Neuronal stem cell (in vitro differentiated cells): ENCODE measurements at regions not wholly inside any gene's neighbourhood (a gene's known extent, or its start where the extent isn't known, plus 50 kb on each side); places are given as distances from the start of the nearest gene placed in this dataset.

Experiments
- DNase-seq: peaks from one replicate; pipeline ENCODE4 v3.0.0-alpha.2; 2013; ENCODE audit warnings: low spot score
- H2AFZ ChIP-seq: one replicate; pipeline ENCODE4 v1.6.1; 2013; ENCODE audit warnings: mild to moderate bottlenecking, low read length, inconsistent platforms
- H2AK5ac ChIP-seq: 2 replicates; pipeline ENCODE4 v1.6.1; 2013; ENCODE audit warnings: low read depth, mild to moderate bottlenecking, inconsistent platforms, low read length, moderate library complexity, mixed read lengths
- H2BK120ac ChIP-seq: 2 replicates; pipeline ENCODE4 v1.6.1; 2013; ENCODE audit warnings: low read depth, mild to moderate bottlenecking, inconsistent platforms, low read length, moderate library complexity, mixed read lengths
- H2BK12ac ChIP-seq: one replicate; pipeline ENCODE4 v1.6.1; 2013; ENCODE audit warnings: low read length, inconsistent platforms
- H2BK15ac ChIP-seq: 2 replicates; pipeline ENCODE4 v1.6.1; 2013; ENCODE audit warnings: mild to moderate bottlenecking, low read length, inconsistent platforms, mixed read lengths
- H2BK5ac ChIP-seq: one replicate; pipeline ENCODE4 v1.6.1; 2013; ENCODE audit warnings: inconsistent platforms, mild to moderate bottlenecking, low read length, moderate library complexity
- H3K14ac ChIP-seq: one replicate; pipeline ENCODE4 v1.6.1; 2013; ENCODE audit warnings: low read length, inconsistent platforms
- H3K18ac ChIP-seq: 2 replicates; pipeline ENCODE4 v1.6.1; 2013; ENCODE audit warnings: low read length, inconsistent platforms
- H3K23ac ChIP-seq: 2 replicates; pipeline ENCODE4 v1.6.1; 2013; ENCODE audit warnings: low read depth, mild to moderate bottlenecking, mixed read lengths, low read length, inconsistent platforms; ENCODE audit not compliant: poor library complexity
- H3K27ac ChIP-seq: replicated peaks from 3 replicates; pipeline ENCODE4 v1.5.1; 2013; ENCODE audit warnings: low read length, inconsistent platforms
- H3K27me3 ChIP-seq, 3 experiments: 2 replicates each; pipeline ENCODE4 v1.6.1; 2013; ENCODE audit warnings: low read length in 3 of 3, mild to moderate bottlenecking in 2 of 3, inconsistent platforms in 1 of 3, low read depth in 1 of 3, mixed read lengths in 1 of 3, moderate library complexity in 1 of 3; ENCODE audit not compliant: control insufficient read depth in 3 of 3, insufficient read depth in 3 of 3
- H3K36me3 ChIP-seq, 2 donors: replicated peaks in 1 of 2; 2 replicates each; pipeline ENCODE4 v1.6.1; 2013; ENCODE audit warnings: low read length in 2 of 2; ENCODE audit not compliant: control insufficient read depth in 2 of 2, insufficient read depth in 2 of 2
- H3K4ac ChIP-seq: 2 replicates; pipeline ENCODE4 v1.6.1; 2013; ENCODE audit warnings: inconsistent platforms, mild to moderate bottlenecking, low read length, moderate library complexity
- H3K4me1 ChIP-seq, 2 donors: 1 replicate in 1 of 2; 2 replicates in 1 of 2; pipeline ENCODE4 v1.6.1; 2013; ENCODE audit warnings: low read length in 2 of 2, low read depth in 1 of 2; ENCODE audit not compliant: control insufficient read depth in 2 of 2, insufficient read depth in 1 of 2
- H3K4me2 ChIP-seq: one replicate; pipeline ENCODE4 v1.6.1; 2013; ENCODE audit warnings: mild to moderate bottlenecking, low read length, inconsistent platforms; ENCODE audit not compliant: insufficient read depth, poor library complexity, severe bottlenecking
- H3K4me3 ChIP-seq, 2 donors: 2 replicates each; pipeline ENCODE4 v1.5.1; 2013; ENCODE audit warnings: low read length in 2 of 2, mild to moderate bottlenecking in 2 of 2, inconsistent platforms in 1 of 2, moderate library complexity in 1 of 2
- H3K79me1 ChIP-seq: one replicate; pipeline ENCODE4 v1.6.1; 2013; ENCODE audit warnings: low read depth, mild to moderate bottlenecking, inconsistent platforms, low read length, moderate library complexity
- H3K9ac ChIP-seq: one replicate; pipeline ENCODE4 v1.6.1; 2013; ENCODE audit warnings: mild to moderate bottlenecking, low read depth, low read length, inconsistent platforms; ENCODE audit not compliant: poor library complexity
- H3K9me3 ChIP-seq, 2 donors: replicated peaks in 1 of 2; 2 replicates each; pipeline versions ENCODE3 to v1.6.1; 2013; ENCODE audit warnings: low read length in 2 of 2, mild to moderate bottlenecking in 2 of 2, inconsistent platforms in 1 of 2, low read depth in 1 of 2, mixed read lengths in 1 of 2, moderate library complexity in 1 of 2; ENCODE audit not compliant: control insufficient read depth in 2 of 2, insufficient read depth in 1 of 2
- H4K8ac ChIP-seq: one replicate; pipeline ENCODE4 v1.6.1; 2013; ENCODE audit warnings: low read depth, mild to moderate bottlenecking, inconsistent platforms, low read length, moderate library complexity
- H4K91ac ChIP-seq: one replicate; pipeline ENCODE4 v1.6.1; 2013; ENCODE audit warnings: low read length, low read depth, mild to moderate bottlenecking, inconsistent platforms; ENCODE audit not compliant: poor library complexity
- WGBS, 2 donors: extraction: QIAGEN DNeasy Blood & Tissue Kit; methylation state at CpG; one replicate each; pipeline ENCODE4 v1.1.7; 2013; ENCODE audit warnings: missing lambda C conversion rate in 2 of 2, mixed read lengths in 1 of 2; ENCODE audit not compliant: insufficient read length in 2 of 2, insufficient replicate concordance in 1 of 2; ENCODE audit errors: extremely low coverage in 2 of 2; 5-methylcytosine and 5-hydroxymethylcytosine counted together

DNA sequence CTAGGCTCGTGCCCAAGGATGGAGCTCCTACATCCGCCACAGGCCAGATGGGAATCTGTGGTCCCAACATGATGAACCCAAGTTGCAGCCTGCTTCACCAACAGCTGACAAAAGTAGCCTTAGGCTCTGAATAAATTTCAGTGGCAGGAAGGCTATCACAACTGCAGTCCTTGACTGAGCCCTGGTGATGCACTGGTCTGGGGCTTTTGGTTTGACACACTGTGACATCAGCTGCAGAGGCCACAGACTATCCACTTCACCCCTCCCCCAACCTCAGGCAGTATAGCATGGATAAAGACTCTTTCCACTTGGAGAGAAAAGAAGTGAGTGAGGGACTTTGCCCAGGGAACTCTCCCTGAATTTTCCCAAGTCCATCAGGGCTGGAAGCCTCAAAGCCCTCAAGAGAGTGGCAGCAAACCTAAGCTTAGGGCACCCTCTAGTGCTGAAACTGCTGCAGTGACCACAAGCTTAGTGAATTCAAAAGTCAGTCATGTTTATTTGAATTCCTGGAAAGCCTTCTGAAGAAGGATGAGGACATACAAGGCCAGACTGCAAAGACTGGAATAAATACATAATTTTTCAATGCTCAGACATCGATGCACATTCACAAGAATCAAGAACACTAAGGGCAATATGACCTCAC, 135.0 kb upstream of the TENT5D start:
- H4K91ac ChIP-seq = no peak overlapping the region
- no peak overlapping the region for H2AFZ ChIP-seq
- H4K8ac ChIP-seq = no peak overlapping the region
- H3K18ac ChIP-seq = no peak overlapping the region
- no peaks in the 10 kb centered on the region for H3K79me1 ChIP-seq
- H3K27ac ChIP-seq = no peak overlapping the region
- H2BK12ac ChIP-seq = no peak overlapping the region
- H3K27me3 ChIP-seq = no peaks in the 10 kb centered on the region
- H3K14ac ChIP-seq = no peak overlapping the region
- no peak overlapping the region for H2BK15ac ChIP-seq
- H2BK120ac ChIP-seq = no peak overlapping the region
- H3K4ac ChIP-seq = no peak overlapping the region
- H3K36me3 ChIP-seq = no peaks in the 10 kb centered on the region
- no peak overlapping the region for H2BK5ac ChIP-seq
- no peak overlapping the region for H2AK5ac ChIP-seq
- no peaks in the 10 kb centered on the region for H3K9me3 ChIP-seq
- H3K9ac ChIP-seq = no peak overlapping the region
- peak; percentile 33 for DNase-seq
- no peak overlapping the region for H3K4me2 ChIP-seq
- H3K23ac ChIP-seq = no peak overlapping the region
- H3K4me1 ChIP-seq = no peaks in the 10 kb centered on the region
- WGBS, 2 donors = no CpG with 5 or more reads among the region's 3 CpGs
- H3K4me3 ChIP-seq = no peak overlapping the region

- no peak overlapping the region for H4K8ac ChIP-seq
- no peaks in the 10 kb centered on the region for H3K79me1 ChIP-seq
- no peak overlapping the region for H2AK5ac ChIP-seq
- H3K27me3 ChIP-seq = no peaks in the 10 kb centered on the region
- no peak overlapping the region for H3K9ac ChIP-seq
- H3K14ac ChIP-seq = no peak overlapping the region
- no peak overlapping the region for H3K4me3 ChIP-seq
- no peak overlapping the region for H3K27ac ChIP-seq
- H3K4me2 ChIP-seq = no peak overlapping the region
- H3K4ac ChIP-seq = no peak overlapping the region
- no peak overlapping the region for H2BK12ac ChIP-seq
- H4K91ac ChIP-seq = no peak overlapping the region
- no peak overlapping the region for H2BK15ac ChIP-seq
- H3K4me1 ChIP-seq = no peaks in the 10 kb centered on the region
- H2AFZ ChIP-seq = no peak overlapping the region
- no peak overlapping the region for H3K23ac ChIP-seq
- H3K18ac ChIP-seq = no peak overlapping the region
- H3K36me3 ChIP-seq = no peaks in the 10 kb centered on the region
- no peak overlapping the region for H2BK5ac ChIP-seq
- DNase-seq = no peak
- no peaks in the 10 kb centered on the region for H3K9me3 ChIP-seq
- no peak overlapping the region for H2BK120ac ChIP-seq
These were observed 129.4 kb upstream of the TENT5D start for GRCh38 chrX:80290834-80291233.

DNA sequence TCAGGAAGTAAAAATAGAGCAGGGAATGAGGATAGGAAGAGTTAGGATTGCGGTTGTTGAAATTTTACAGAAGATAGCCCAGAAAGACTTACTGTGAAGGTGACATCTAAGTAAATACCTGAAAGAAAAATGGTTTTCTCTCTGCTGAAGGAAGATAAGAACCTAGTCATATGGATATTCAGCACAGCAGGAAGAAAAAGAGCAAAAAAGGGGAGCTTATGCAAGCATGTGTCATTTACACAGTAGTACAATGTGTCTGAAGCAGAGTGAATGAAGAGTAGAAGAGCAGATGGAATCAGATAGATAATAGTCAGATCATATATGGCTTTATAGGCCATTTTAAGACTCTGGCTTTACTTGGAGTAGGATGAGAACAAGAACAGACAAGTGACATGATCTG, 126.9 kb upstream of the TENT5D start:
- no peak overlapping the region for H3K4me2 ChIP-seq
- no peaks in the 10 kb centered on the region for H3K9me3 ChIP-seq
- no peak overlapping the region for H3K18ac ChIP-seq
- H3K4me3 ChIP-seq = no peak overlapping the region
- no peak overlapping the region for H3K14ac ChIP-seq
- no peak overlapping the region for H3K4ac ChIP-seq
- H3K27me3 ChIP-seq = no peaks in the 10 kb centered on the region
- H3K79me1 ChIP-seq = no peaks in the 10 kb centered on the region
- no peaks in the 10 kb centered on the region for H3K4me1 ChIP-seq
- 100% methylated on average over 1 of the region's 1 CpG; no CpG with 5 or more reads in 1 of the 2 donors for WGBS, 2 donors
- H3K36me3 ChIP-seq = no peaks in the 10 kb centered on the region
- H4K8ac ChIP-seq = no peak overlapping the region
- H4K91ac ChIP-seq = no peak overlapping the region
- H3K27ac ChIP-seq = no peak overlapping the region
- no peak overlapping the region for H2BK120ac ChIP-seq
- no peak overlapping the region for H2AK5ac ChIP-seq
- no peak overlapping the region for H2BK15ac ChIP-seq
- H2BK5ac ChIP-seq = no peak overlapping the region
- H2BK12ac ChIP-seq = no peak overlapping the region
- DNase-seq = no peak
- no peak overlapping the region for H3K23ac ChIP-seq
- H3K9ac ChIP-seq = no peak overlapping the region
- H2AFZ ChIP-seq = no peak overlapping the region

DNA sequence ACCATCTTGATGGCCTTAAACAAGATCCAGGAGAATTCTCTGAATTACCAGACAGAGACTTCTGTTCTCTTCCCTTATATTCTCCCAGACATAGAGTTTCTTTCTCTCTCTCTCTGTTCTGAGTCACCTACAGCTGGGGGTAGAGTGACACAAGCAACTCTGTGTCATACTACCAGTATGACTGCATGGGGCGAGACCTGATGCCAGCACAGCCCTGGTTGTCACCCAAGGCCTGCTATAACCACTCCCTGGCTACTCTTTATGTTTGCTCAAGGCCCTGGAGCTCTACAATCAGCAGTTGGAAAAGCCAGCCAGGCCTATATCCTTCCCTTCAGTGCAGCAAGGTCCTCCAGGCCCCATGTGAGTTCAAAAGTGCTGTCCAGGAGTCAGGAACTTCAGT, 114.2 kb upstream of the TENT5D start:
- Histone ChIP-seq H3K9ac (no peak overlapping the region), H2BK15ac (no peak overlapping the region), H3K27me3 (no peaks in the 10 kb centered on the region), H2AFZ (no peak overlapping the region), H4K91ac (no peak overlapping the region), H3K27ac (no peak overlapping the region), H3K9me3 (no peaks in the 10 kb centered on the region), H3K4me3 (no peak overlapping the region), H3K18ac (no peak overlapping the region), H3K23ac (no peak overlapping the region), H3K79me1 (no peaks in the 10 kb centered on the region), H3K4me2 (no peak overlapping the region), H3K4ac (no peak overlapping the region), H2BK5ac (no peak overlapping the region), H2BK12ac (no peak overlapping the region), H3K4me1 (no peaks in the 10 kb centered on the region), H3K14ac (no peak overlapping the region), H4K8ac (no peak overlapping the region), H3K36me3 (no peaks in the 10 kb centered on the region), H2BK120ac (no peak overlapping the region), H2AK5ac (no peak overlapping the region)
- DNase-seq = no peak
- WGBS, 2 donors = no CpG with 5 or more reads among the region's 1 CpG
